ENCODE measurements at regions not wholly inside any gene's neighbourhood (a gene's known extent, or its start where the extent isn't known, plus 50 kb on each side); places are given as distances from the start of the nearest gene placed in this dataset.

DNA sequence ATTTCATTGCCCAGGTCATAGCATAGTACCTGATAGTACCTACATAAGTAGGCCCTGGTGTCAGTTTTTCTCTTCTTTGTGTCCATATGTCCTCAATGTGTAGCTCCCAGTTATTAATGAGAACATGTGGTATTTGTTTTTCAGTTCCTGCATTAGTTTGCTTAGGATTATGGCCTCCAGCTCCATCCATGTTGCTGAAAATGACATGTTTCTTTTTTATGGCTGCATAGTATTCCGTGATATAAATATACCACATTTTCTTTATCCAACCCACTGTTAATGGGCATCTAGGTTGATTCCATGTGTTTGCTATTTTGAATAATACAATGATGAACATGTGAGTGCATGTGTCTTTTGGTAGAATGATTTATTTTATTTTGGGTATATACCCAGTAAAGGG lies 641.6 kb downstream of the RFPL4B start:
- intact Hi-C loops (cut with micrococcal nuclease), result no loop called here
- TF ChIP-seq, protein P1, sequence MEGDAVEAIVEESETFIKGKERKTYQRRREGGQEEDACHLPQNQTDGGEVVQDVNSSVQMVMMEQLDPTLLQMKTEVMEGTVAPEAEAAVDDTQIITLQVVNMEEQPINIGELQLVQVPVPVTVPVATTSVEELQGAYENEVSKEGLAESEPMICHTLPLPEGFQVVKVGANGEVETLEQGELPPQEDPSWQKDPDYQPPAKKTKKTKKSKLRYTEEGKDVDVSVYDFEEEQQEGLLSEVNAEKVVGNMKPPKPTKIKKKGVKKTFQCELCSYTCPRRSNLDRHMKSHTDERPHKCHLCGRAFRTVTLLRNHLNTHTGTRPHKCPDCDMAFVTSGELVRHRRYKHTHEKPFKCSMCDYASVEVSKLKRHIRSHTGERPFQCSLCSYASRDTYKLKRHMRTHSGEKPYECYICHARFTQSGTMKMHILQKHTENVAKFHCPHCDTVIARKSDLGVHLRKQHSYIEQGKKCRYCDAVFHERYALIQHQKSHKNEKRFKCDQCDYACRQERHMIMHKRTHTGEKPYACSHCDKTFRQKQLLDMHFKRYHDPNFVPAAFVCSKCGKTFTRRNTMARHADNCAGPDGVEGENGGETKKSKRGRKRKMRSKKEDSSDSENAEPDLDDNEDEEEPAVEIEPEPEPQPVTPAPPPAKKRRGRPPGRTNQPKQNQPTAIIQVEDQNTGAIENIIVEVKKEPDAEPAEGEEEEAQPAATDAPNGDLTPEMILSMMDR (IDR thresholded peaks at IDR 0.05; ENCODE audit: borderline replicate concordance), result no peak
- H3K27ac ChIP-seq (replicated peaks), result no peak overlapping the region
- no peak for DNase-seq
- H3K4me3 ChIP-seq, result no peak overlapping the region
- no peaks in the 10 kb centered on the region for H3K27me3 ChIP-seq (ENCODE audit: low read depth)
- H3K36me3 ChIP-seq, result no peaks in the 10 kb centered on the region
- H3K4me1 ChIP-seq, result no peaks in the 10 kb centered on the region
- H3K9me3 ChIP-seq (replicated peaks), result peaks cover 10% of the 10 kb centered on the region

DNA sequence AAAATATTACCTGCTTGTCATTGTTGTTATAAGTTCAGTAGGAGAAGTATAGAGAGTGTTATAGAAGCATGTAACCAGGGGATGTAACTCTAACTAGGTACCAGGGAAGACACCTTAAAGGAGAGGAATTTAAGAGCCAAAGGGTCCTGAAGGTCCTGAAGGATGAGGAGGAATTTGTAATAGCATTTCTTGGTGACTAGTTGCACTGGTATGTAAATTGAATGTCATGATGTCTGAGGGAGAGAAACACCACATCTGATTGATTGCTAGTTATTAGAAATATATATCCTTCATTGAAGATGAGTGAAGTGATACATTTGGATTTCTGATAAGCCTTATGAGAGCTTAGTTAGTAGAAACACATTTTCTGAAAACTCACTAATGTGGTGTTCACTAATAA lies 643.8 kb downstream of the RFPL4B start:
- H3K4me3 ChIP-seq, result no peak overlapping the region
- H3K9me3 ChIP-seq (replicated peaks), result peaks cover 10% of the 10 kb centered on the region
- H3K27me3 ChIP-seq (ENCODE audit: low read depth), result no peaks in the 10 kb centered on the region
- intact Hi-C loops (cut with micrococcal nuclease), result no loop called here
- H3K36me3 ChIP-seq, result no peaks in the 10 kb centered on the region
- TF ChIP-seq, protein P1 (IDR thresholded peaks at IDR 0.05; ENCODE audit: borderline replicate concordance), result no peak
- no peaks in the 10 kb centered on the region for H3K4me1 ChIP-seq
- no peak overlapping the region for H3K27ac ChIP-seq (replicated peaks)
- no peak for DNase-seq

GRCh38 chr6:112991912-112992311 lies 644.8 kb downstream of the RFPL4B start:
- H3K27me3 ChIP-seq (ENCODE audit: low read depth), result no peaks in the 10 kb centered on the region
- DNase-seq, result no peak
- H3K36me3 ChIP-seq, result no peaks in the 10 kb centered on the region
- no peak overlapping the region for H3K4me3 ChIP-seq
- H3K9me3 ChIP-seq (replicated peaks), result peaks cover 10% of the 10 kb centered on the region
- intact Hi-C loops (cut with micrococcal nuclease), result no loop called here
- TF ChIP-seq, protein P1 (IDR thresholded peaks at IDR 0.05; ENCODE audit: borderline replicate concordance), result no peak
- H3K4me1 ChIP-seq, result no peaks in the 10 kb centered on the region
- H3K27ac ChIP-seq (replicated peaks), result no peak overlapping the region

GRCh38 chr6:112997421-112998085 lies 650.4 kb downstream of the RFPL4B start:
- no peak overlapping the region for H3K4me3 ChIP-seq
- no peaks in the 10 kb centered on the region for H3K9me3 ChIP-seq (replicated peaks)
- H3K27ac ChIP-seq (replicated peaks), result no peak overlapping the region
- no peak for DNase-seq
- H3K4me1 ChIP-seq, result no peaks in the 10 kb centered on the region
- no peaks in the 10 kb centered on the region for H3K36me3 ChIP-seq
- TF ChIP-seq, protein P1 (IDR thresholded peaks at IDR 0.05; ENCODE audit: borderline replicate concordance), result no peak
- intact Hi-C loops (cut with micrococcal nuclease), result no loop called here
- H3K27me3 ChIP-seq (ENCODE audit: low read depth), result no peaks in the 10 kb centered on the region

DNA sequence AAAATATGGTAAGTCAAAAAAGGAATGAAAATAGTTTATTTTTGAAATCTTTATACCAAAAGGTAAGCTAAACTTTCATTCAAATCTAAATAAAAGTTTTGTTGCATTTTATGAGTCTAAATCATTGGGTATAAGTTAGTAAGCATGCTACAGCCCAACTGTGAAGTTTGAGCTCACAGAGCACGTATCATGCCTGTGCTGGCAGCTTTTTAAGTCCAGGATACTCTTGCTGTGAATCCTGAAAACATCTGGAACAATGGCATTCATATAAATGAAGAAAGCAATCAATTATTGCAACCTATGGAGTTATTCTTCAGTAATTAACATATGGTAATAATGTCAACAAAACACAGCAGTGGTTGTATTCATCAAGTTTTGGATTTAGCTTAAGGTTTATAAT lies 656.9 kb downstream of the RFPL4B start:
- TF ChIP-seq, protein P1 (IDR thresholded peaks at IDR 0.05; ENCODE audit: borderline replicate concordance), result no peak
- Histone ChIP-seq H3K4me1 (no peaks in the 10 kb centered on the region), H3K36me3 (no peaks in the 10 kb centered on the region), H3K27me3 (ENCODE audit: low read depth) (no peaks in the 10 kb centered on the region), H3K4me3 (no peak overlapping the region), H3K27ac (replicated peaks) (no peak overlapping the region), H3K9me3 (replicated peaks) (no peaks in the 10 kb centered on the region)
- no peak for DNase-seq
- intact Hi-C loops (cut with micrococcal nuclease), result no loop called here

Data from left ventricle myocardium inferior (tissue), 1 donor.